ENCODE measurements at regions not wholly inside any gene's neighbourhood (a gene's known extent, or its start where the extent isn't known, plus 50 kb on each side); places are given as distances from the start of the nearest gene placed in this dataset.

- TF ChIP-seq CTCF (IDR thresholded peaks at IDR 0.05), result no peak
- no peak for TF ChIP-seq POLR2A (IDR thresholded peaks at IDR 0.05)
These were observed 674.4 kb downstream of the PRR16 start for GRCh38 chr5:121138495-121138907.

Measured in testis (tissue), 2 donors.